Mammary epithelial cell (primary cell): ENCODE measurements at regions not wholly inside any gene's neighbourhood (a gene's known extent, or its start where the extent isn't known, plus 50 kb on each side); places are given as distances from the start of the nearest gene placed in this dataset.

Source experiments
- CTCF ChIP-seq, 2 donors: IDR thresholded peaks in 1 of 2; conservative IDR thresholded peaks in 1 of 2; 2 replicates each; pipeline ENCODE4 v1.5.1; 2011 to 2012; ENCODE audit warnings: inconsistent platforms in 2 of 2, low read length in 2 of 2, mild to moderate bottlenecking in 2 of 2, control low read depth in 1 of 2, low read depth in 1 of 2; ENCODE audit not compliant: insufficient read depth in 1 of 2; ENCODE audit errors: extremely low read depth in 1 of 2
- EZH2 ChIP-seq: IDR thresholded peaks from 2 replicates; pipeline ENCODE4 v1.6.1; 2012; ENCODE audit warnings: low read length, inconsistent platforms, borderline replicate concordance

GRCh38 chr5:107736638-107737037 is 65.9 kb upstream of the EFNA5 start:
- no peak for TF ChIP-seq CTCF (conservative IDR thresholded peaks at IDR 0.05 in 1 of 2, IDR thresholded peaks at IDR 0.05 in 1 of 2; ENCODE audit: extremely low read depth in 1 of 2, insufficient read depth in 1 of 2, low read depth in 1 of 2, low read length in 2 of 2)
- TF ChIP-seq EZH2, result no peak
